Suprapubic skin (tissue), 3 donors: ENCODE measurements at regions not wholly inside any gene's neighbourhood (a gene's known extent, or its start where the extent isn't known, plus 50 kb on each side); places are given as distances from the start of the nearest gene placed in this dataset.

ENCODE experiments used
- EP300 ChIP-seq: sonication (generic); formaldehyde crosslinking; IDR thresholded peaks from one replicate; pipeline ENCODE4 v1.6.1; 2017; ENCODE audit warnings: antibody characterized with exemption
- POLR2A ChIP-seq, 2 donors: fragments of 450-650 bp; IDR thresholded peaks; one replicate each; pipeline ENCODE4 v1.6.1; 2017; ENCODE audit warnings: antibody characterized with exemption in 2 of 2, mild to moderate bottlenecking in 2 of 2, moderate library complexity in 2 of 2
- TF ChIP-seq, protein P1 (sequence below), 2 donors: fragments of 200-600 bp in 1 of 2; fragments of 450-650 bp in 1 of 2; sonication (generic) in 1 of 2; IDR thresholded peaks; one replicate each; pipeline ENCODE4 v1.5.1; 2016 to 2019; ENCODE audit warnings: antibody characterized with exemption in 2 of 2, mild to moderate bottlenecking in 1 of 2, moderate library complexity in 1 of 2

DNA sequence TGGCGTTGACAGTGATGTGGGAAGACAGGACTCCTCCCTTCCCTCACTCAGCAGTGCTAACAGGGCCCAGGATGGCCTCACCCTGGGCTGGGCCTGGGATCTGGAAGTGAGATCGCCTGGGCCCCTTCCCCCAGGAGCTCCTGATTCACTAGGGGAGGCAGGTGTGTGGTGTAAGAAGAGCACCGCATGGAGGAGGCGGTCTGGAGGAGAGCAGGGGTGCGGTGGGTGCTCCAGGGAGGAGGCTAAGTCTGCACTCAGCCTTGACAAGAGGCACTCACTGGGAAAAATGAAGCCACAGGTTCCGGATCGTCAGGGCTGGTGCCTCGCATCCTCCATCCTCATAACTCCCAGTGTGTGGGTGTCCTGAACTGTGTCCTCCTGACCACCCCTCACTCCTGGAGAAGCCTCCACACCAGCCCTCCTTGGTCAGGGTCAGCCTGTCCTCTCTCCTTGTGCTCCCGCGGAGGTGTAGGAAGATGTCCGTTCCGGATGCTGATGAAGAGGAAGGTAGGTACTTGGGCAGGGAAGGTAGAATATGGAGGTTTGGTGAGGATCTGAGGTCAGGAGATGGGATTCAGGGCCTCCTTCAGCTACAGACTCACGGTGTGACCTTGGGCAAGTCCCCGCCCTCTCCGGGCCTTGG lies 142.1 kb upstream of the WNT4 start:
- TF ChIP-seq, protein P1, sequence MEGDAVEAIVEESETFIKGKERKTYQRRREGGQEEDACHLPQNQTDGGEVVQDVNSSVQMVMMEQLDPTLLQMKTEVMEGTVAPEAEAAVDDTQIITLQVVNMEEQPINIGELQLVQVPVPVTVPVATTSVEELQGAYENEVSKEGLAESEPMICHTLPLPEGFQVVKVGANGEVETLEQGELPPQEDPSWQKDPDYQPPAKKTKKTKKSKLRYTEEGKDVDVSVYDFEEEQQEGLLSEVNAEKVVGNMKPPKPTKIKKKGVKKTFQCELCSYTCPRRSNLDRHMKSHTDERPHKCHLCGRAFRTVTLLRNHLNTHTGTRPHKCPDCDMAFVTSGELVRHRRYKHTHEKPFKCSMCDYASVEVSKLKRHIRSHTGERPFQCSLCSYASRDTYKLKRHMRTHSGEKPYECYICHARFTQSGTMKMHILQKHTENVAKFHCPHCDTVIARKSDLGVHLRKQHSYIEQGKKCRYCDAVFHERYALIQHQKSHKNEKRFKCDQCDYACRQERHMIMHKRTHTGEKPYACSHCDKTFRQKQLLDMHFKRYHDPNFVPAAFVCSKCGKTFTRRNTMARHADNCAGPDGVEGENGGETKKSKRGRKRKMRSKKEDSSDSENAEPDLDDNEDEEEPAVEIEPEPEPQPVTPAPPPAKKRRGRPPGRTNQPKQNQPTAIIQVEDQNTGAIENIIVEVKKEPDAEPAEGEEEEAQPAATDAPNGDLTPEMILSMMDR (IDR thresholded peaks at IDR 0.05), result no peak
- TF ChIP-seq EP300 (no peak), POLR2A (IDR thresholded peaks at IDR 0.05) (no peak)
